Omental fat pad (tissue), 3 donors: ENCODE measurements at regions not wholly inside any gene's neighbourhood (a gene's known extent, or its start where the extent isn't known, plus 50 kb on each side); places are given as distances from the start of the nearest gene placed in this dataset.
"Not testable (repeated sequence)": the region's sequence is repeated elsewhere in the genome, so short reads cannot be mapped to it uniquely, and the experiment has no call there.

Source experiments
- ATAC-seq: fragments of 150-250 bp; one replicate; pipeline ENCODE4 v1.9.1; 2016; ENCODE audit warnings: mild to moderate bottlenecking, moderate library complexity; ENCODE audit not compliant: low FRiP score
- DNase-seq: peaks from one replicate; pipeline ENCODE4 v3.0.0-alpha.2; 2019; ENCODE audit warnings: low spot score
- TF ChIP-seq, protein P1 (sequence below), 3 donors: fragments of 450-650 bp; IDR thresholded peaks; one replicate each; pipeline ENCODE4 v1.5.1; 2016 to 2017; ENCODE audit warnings: antibody characterized with exemption in 3 of 3, mild to moderate bottlenecking in 3 of 3, moderate library complexity in 2 of 3

DNA sequence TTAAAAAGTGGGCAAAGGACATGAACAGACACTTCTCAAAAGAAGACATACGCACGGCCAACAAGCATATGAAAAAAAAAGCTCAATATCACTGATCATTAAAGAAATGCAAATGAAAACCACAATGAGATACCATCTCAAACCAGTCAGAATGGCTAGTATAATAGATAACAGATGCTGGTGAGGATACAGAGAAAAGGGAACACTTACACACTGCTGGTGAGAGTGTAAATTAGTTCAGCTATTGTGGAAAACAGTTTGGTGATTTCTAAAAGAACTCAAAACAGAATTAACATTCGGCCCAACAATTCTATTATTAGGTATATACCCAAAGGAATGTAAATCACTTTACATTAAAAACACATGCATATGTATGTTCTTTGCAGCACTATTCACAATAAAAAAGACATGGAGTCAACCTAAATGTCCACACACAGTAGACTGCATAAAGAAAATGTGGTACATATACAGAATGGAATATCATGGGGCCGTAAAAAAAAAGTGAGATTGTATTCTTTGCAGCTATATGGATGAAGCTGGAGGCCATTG is 1569.0 kb downstream of the OLFM4 start:
- TF ChIP-seq, protein P1, sequence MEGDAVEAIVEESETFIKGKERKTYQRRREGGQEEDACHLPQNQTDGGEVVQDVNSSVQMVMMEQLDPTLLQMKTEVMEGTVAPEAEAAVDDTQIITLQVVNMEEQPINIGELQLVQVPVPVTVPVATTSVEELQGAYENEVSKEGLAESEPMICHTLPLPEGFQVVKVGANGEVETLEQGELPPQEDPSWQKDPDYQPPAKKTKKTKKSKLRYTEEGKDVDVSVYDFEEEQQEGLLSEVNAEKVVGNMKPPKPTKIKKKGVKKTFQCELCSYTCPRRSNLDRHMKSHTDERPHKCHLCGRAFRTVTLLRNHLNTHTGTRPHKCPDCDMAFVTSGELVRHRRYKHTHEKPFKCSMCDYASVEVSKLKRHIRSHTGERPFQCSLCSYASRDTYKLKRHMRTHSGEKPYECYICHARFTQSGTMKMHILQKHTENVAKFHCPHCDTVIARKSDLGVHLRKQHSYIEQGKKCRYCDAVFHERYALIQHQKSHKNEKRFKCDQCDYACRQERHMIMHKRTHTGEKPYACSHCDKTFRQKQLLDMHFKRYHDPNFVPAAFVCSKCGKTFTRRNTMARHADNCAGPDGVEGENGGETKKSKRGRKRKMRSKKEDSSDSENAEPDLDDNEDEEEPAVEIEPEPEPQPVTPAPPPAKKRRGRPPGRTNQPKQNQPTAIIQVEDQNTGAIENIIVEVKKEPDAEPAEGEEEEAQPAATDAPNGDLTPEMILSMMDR (IDR thresholded peaks at IDR 0.05): no peak
- ATAC-seq (no peak), DNase-seq (no peak)

DNA sequence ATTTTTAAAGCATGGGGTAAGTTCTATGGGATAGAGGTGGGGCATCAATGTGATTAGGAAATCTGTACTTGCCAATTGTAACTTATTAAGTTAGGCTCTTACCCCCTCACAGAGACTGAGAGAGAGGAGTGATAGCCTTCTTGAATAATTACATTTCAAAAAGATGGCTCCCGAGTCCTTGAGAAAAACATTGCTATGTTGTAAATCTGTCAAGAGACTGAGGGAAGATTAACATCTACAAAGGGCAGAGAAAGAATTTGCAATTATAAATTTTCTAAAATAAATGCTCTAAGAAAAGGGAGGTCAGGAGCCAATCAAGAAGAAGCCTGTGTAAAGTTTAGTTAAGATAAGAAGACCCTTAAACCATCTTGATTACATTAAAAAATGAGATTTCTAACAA is 1570.8 kb downstream of the OLFM4 start:
- DNase-seq (no peak), ATAC-seq (no peak)
- TF ChIP-seq, protein P1 (IDR thresholded peaks at IDR 0.05): no peak

DNA sequence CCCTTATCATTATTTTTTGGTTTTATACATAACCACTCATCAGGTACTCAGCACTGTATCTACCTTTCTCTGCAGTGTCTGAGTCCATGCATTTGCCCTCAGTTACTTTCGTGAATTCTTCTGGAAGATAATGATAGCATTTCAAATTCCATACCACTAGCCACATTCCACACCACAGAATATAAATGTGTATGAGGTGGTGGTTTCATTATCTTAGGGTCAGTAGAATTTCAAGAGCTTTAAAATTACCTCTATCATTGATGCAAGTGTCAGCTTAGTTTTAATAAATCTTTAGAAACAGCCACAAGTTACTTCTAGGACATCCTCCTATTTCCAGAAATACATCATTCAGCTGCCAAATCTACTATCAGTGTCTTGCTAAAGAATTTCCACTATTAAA is 1578.3 kb downstream of the OLFM4 start:
- DNase-seq (no peak), ATAC-seq (no peak)
- TF ChIP-seq, protein P1 (IDR thresholded peaks at IDR 0.05): no peak

DNA sequence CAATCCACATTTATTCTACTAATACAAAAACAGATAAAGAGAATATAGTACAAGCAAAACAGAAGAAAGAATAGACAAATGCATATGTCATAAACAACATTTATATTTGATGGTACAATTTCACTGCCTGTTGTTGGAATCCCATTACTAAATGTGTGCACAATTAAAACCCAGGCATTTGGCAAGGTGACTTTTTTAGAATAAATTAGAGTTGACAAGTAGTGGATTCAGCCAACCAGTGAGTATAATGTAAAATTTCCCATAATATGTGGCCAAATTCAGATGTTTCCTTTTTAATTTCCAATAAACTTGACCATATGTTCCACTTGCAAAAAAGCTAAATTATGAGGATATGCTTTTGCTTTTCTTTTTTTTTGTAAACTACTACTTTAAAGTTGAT is 1578.8 kb downstream of the OLFM4 start:
- ATAC-seq: no peak
- DNase-seq: no peak
- TF ChIP-seq, protein P1 (IDR thresholded peaks at IDR 0.05): no peak

DNA sequence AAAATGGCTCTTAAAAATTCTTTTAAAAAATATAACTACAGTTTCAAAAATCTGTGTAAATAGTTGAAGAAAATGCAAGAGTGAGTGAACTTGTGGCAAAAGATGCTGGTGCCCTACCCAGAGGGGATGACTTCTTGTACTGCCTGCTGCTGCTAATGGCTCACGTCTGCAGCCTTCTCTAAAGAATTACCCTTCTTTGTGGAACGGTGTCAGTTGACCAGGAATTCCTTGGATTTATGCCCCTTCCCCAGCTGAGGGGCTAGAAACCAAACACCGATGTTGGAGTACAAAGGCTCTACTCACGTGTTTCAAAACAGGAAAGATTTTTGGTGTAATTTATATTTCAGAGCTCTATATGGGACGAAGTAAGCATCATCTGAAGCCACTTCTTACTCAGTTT is 1582.8 kb downstream of the OLFM4 start:
- DNase-seq (no peak), ATAC-seq (no peak)
- TF ChIP-seq, protein P1 (IDR thresholded peaks at IDR 0.05): no peak

DNA sequence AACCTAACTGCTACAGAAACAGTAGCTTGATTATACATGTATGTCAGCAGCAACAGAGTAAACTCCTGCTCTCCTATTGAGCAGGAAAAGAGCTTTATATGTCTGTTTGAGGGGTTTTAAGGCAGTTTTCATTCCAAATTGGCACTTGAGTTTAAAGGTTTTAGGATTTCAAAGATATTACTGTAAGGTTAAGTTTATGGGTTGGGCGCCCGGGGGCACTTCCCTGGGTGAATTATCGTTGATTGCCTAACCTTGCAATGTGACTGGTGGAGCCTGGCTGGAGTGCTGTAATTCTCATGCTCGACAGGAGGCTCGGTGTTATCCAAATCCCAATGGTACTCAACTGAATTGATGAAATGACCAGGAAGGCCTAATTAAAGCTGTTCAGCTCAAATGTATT is 1586.1 kb downstream of the OLFM4 start:
- DNase-seq (no peak), ATAC-seq (no peak)
- TF ChIP-seq, protein P1 (IDR thresholded peaks at IDR 0.05): no peak

DNA sequence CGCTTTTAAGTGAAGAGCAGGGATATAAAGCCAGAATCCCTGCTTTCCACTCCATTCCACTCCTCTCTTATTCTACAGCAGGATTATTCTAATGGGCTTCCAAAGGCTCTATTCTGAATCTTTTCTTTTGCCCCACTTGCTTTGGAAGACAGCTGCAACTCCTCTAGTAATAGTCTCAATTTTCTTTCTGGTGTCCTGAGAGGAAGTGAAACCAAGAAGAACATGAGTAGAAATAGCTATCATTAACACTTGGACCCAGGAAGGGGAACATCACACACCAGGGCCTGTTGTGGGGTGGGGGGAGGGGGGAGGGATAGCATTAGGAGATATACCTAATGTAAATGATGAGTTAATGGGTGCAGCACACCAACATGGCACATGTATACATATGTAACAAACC is 1597.9 kb downstream of the OLFM4 start:
- not testable (repeated sequence) for DNase-seq, ATAC-seq
